ENCODE measurements at regions not wholly inside any gene's neighbourhood (a gene's known extent, or its start where the extent isn't known, plus 50 kb on each side); places are given as distances from the start of the nearest gene placed in this dataset.
"Not testable (repeated sequence)": the region's sequence is repeated elsewhere in the genome, so short reads cannot be mapped to it uniquely, and the experiment has no call there.

DNA sequence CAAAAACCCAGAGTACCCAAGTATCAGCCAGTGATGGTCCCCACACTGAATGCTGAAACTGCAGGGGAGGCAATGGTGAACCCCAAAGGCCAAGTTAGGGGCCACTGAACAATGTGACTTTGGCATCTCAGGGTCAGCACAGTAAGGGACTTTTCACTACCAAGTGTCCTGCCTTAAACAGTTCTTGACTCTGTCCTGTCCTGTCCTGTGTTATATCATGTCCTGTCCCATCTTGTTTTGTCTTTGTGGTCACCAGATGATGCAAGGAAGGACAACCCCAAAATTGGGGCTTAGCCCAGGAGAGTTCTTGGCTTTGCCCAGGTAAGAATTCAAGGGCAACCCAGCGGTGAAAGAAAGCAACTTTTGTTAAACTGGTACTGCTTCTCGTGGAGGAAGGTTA is 105.0 kb downstream of the PPIAL4A start:
- H3K4me3 ChIP-seq (ENCODE audit: low read depth, low read length); DNase-seq (ENCODE audit: low read depth): not testable (repeated sequence)

DNA sequence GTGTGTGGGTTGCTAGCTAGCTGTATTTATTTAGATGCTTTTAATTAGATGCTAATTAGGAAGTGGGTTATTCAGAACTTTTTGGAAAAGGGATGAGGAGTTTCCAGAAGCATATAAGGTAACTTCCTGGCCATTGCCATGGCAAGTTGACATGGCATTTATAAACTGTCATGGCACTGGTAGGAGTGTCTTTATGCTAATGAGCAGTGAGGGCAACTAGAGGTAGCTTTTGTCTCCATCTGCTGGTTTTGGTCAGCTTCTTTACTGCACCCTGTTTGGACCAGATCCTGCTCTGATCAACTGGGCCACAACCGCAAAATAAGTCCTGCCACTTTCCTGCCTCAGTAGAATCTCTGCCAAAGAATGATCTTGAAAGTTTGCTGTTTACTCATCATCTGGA is 105.5 kb downstream of the PPIAL4A start:
- DNase-seq (ENCODE audit: low read depth): peak; percentile 2
- H3K4me3 ChIP-seq (ENCODE audit: low read depth, low read length): not testable (repeated sequence)

DNA sequence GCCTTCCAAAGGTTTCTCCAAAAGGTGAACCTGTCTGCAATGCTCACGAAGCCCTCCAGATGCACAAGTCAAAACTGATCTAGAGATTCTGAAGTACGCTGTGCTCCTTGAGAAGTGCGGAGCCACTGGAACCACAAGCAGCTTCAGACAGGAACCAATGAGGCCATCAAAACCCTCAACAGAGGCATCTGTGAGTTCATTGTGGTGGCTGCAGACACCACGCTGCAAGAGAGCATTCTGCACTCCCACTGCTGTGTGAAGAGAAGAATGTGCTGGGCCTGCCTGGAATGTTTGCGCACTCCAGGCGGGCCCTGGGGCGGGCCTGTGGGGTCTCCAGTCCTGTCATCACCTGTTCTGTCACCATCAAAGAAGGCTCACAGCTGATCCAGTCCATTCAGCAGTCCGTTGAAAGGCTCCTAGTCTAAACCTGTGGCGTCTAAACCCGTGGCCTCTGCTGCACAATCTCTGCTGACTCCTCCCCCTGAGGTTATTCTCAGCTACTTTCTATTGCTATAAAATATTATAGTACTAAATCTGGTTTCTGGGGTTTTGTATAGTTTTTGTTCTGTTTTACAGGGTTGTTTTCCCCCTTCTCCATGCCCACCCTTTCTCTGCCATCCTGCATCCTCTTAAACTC is 111.6 kb downstream of the PPIAL4A start:
- not testable (repeated sequence) for H3K4me3 ChIP-seq (ENCODE audit: low read depth, low read length); DNase-seq (ENCODE audit: low read depth)

DNA sequence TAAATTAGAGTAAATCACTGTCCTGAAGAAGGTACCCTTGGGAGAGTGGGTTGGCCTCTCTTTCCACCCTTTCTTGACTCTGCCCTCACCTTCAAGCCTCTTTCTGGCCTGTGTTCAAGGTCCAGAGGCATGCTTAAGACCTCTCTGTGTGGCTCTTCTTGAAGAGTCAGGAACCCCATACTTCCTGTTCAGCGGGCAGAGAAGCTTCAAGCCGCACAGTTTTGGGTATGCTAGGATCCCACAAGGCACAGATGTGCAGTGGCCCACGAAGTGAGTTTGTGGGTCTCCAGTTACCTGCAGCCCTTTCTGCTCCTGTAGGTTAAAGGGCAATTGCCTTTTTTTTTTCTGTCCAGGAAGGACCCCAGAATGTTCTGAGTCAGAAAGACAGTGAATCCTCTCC is 113.7 kb downstream of the PPIAL4A start:
- DNase-seq (ENCODE audit: low read depth); H3K4me3 ChIP-seq (ENCODE audit: low read depth, low read length): not testable (repeated sequence)

DNA sequence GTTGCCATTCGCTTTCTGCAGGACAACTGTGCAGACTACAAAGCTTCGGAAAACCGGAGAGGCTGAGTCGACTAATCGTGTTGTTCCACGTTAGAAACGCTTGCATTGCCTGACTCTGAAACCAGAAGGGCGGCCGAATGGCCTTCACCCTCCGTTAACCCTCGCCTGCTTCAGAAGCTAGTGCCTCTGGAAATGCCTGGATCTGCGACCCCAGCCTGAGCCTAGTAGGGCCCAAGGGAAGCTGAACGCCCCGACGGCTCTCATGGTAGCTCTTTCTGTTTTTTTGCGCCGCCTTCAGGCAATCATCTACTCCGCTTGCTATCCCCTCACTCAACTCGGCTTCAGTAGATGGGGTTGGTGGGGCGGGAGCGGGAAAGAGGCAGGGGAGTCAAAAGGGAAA is 117.3 kb downstream of the PPIAL4A start:
- H3K4me3 ChIP-seq (ENCODE audit: low read depth, low read length): not testable (repeated sequence)

DNA sequence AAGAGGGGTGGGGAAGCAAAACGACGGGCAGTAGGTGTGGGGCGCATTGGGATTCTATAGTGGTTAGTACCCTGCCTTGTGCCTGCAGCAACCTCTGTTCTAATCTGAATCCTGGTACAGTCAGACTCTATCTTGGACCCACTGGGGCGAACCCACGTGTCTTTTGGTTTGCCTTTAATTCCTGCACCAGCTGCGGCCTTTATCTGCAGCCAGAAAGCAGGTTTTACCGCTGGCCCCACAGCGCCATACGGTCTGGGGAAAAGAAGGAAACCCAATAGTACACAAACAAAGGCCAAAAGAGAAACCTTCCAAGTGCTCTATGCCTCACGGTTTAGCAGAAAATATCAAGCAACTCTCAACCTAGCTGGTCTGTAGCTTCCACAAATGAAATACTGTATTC is 118.2 kb downstream of the PPIAL4A start:
- DNase-seq (ENCODE audit: low read depth); H3K4me3 ChIP-seq (ENCODE audit: low read depth, low read length): not testable (repeated sequence)

More for the DNA sequence above, 117.3 kb downstream of the PPIAL4A start:
- not testable (repeated sequence) for DNase-seq (ENCODE audit: low read depth)

DNA sequence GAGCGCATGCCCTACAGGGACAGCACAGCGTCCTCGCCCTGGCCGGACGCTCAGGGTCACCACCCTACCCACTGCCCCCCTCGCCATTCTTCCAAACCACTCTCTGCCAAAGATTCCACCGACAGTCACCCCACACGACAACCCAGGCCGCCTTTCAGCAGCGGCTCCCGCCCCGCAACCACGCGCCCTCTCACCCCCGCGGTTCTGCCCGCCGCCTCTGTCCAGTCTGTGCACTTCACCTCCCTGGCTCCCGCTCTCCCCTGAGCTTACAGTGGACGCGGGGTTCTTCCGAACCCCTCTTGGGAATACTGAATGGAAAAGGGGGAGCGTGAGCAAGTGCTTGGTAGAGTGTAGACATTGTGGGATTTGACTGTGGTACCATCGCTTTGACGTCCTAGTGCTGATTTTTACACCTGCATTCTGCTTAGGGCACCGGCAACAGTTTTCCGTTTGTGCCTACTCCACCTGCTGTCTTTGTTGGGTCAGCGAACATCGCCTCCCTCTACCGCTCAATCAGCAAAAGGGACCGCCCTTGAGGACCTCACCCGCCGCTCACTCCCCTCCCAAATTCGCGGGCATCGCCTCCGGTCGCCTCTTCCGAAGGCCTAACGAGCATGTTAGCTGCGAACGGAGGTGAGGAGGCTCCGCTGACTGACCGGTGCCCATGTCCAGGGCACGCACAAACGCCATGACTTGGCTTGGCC is 119.1 kb downstream of the PPIAL4A start:
- DNase-seq (ENCODE audit: low read depth); H3K4me3 ChIP-seq (ENCODE audit: low read depth, low read length): not testable (repeated sequence)

DNA sequence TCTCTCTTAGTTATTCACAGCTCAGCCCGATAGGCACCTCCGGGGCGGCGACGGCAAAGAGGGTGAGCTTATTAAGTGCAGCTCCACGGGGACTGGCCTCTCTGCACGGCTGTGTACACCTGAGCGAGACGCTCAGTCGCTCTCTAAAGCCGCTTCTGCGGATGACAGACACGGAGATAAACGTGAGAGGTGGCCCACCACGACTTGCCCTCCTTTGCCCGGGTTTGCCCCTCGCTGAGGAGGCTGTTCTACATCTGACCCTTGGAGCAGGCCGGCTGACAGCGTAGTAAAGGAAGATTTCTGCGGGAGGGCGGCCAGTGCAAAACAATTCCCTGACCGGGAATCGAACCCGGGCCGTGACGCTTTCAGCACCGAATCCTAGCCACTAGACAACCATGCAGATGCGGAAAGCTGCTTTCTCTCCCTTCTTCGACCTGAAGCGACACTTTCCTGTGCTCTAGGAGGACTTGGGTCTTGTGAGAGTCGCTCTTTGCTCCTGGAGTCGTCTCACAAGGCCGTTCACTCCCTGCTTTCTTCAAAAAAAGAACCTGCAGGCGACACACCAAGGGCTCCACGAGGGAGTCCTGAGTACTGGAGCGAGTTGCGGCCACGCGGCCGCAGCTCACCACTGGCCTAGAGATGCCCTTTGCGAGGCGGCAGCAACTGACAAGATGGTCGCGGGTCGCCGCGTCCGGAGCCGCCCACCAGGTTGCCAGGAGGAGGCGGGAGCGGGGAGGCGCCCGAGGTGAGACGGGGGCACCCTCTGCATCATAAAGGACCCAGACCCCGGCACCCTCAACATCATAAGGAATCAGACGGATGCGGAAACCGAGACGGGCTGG is 119.9 kb downstream of the PPIAL4A start:
- not testable (repeated sequence) for H3K4me3 ChIP-seq (ENCODE audit: low read depth, low read length)
- peak; percentile 19 for DNase-seq (ENCODE audit: low read depth)

DNA sequence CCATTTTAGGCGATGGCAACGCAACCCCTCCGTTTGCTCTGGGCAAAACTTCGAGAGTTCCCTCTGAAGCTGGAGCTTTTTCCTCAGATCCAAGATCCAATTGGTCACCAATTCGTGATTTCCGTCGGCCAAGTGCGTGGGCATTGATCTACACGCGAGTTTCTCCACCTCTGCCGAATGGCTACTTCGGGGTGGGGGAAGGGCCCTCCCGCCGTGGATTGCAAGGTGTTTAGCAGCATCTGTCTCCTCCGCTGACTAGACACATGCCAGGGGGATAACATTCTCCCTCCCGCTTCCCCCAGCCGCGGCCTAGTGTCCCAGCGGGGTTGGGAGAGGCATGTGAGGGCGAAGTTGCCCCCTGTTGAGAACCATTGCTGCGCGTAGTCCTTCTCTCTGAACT is 120.6 kb downstream of the PPIAL4A start:
- not testable (repeated sequence) for DNase-seq (ENCODE audit: low read depth)

DNA sequence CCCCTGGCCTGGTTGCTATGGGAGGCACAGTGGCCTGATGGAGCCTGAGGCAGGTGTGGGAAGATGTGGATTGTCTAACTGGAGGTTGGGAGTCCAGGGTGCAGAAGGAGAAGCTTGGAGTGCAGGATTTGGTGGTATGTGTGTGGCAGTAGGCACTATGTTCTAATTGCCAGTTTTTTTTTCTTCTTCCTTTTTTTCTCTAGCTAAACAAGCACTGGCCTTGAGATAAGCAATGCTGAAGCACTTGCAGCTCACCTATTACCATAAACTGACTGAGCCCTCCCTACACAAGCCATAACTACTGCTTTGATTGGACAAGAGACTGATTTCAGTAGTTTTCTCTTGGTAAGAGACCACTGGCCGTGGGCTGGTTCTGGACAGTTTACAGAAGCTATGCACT is 123.6 kb downstream of the PPIAL4A start:
- DNase-seq (ENCODE audit: low read depth); H3K4me3 ChIP-seq (ENCODE audit: low read depth, low read length): not testable (repeated sequence)

More for the DNA sequence above, 120.6 kb downstream of the PPIAL4A start:
- H3K4me3 ChIP-seq (ENCODE audit: low read depth, low read length): not testable (repeated sequence)

DNA sequence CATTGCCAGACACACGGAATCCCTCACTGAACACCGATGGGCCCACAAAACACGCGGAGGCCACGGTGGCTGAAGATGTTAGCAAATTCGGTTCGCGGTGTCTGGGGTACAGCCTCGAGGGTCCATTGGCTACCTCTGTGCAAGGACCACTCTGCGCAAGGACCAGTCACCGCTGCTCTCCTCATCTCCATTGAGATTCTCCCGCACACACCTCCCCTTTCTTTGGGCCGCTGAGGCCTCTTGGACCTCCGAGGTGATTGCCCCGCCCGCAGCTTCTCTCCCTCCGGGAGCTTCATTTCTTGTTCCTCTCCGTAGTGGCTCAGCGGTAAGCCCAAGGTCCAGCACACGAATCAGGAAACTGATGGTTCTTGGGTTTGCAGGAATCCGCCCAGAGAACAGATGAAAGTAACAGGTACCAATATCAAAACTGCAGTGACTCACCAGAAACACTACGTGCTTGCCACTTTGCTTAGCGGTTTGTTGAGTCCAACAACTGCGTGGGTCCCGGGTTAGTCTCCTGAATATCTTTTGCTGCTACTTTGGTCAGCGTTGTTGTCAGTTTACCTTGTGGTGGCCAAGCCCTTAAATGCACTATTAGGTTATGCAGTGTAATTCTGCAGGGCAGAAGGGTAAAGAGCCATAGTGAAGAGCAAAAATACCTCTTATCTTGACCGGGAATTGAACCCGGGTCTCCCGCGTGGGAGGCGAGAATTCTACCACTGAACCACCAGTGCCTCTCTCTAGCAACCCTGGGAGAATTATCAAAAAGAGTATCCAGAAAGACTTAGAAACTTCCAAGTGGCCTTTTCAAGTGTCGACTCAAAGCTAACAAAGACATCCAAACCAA is 126.8 kb downstream of the PPIAL4A start:
- not testable (repeated sequence) for H3K4me3 ChIP-seq (ENCODE audit: low read depth, low read length)
- peak; percentile 69 for DNase-seq (ENCODE audit: low read depth)

DNA sequence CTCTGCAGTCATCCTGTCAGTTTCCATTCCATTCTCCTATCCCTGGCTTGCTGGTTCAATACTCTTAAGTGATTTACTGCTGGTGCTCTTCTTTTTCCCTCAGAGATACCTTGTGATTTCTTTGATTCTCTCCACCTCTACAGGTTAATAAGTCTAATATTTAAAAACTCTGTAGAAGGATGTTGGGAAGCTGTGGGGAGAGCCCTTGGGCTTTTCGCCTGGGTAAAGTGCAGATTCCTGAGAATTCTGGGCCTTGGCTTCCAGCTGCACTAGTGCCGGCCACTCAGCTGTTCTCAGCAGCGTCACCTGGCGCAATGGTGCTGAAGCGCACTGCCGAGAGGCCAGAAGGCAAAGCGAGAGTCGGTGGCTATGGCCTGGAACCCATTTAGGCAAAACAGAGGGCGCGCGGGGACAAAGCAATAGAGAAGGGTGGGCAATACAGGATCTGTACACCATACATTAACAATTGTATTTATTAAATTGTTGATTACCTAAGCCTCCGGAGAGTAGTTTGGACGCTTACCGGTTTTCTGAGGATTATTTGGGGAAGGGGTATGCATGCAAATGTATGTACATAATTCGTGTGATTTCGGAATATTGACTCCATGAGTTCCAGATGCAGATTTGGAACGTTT is 130.3 kb downstream of the PPIAL4A start:
- not testable (repeated sequence) for H3K4me3 ChIP-seq (ENCODE audit: low read depth, low read length); DNase-seq (ENCODE audit: low read depth)

DNA sequence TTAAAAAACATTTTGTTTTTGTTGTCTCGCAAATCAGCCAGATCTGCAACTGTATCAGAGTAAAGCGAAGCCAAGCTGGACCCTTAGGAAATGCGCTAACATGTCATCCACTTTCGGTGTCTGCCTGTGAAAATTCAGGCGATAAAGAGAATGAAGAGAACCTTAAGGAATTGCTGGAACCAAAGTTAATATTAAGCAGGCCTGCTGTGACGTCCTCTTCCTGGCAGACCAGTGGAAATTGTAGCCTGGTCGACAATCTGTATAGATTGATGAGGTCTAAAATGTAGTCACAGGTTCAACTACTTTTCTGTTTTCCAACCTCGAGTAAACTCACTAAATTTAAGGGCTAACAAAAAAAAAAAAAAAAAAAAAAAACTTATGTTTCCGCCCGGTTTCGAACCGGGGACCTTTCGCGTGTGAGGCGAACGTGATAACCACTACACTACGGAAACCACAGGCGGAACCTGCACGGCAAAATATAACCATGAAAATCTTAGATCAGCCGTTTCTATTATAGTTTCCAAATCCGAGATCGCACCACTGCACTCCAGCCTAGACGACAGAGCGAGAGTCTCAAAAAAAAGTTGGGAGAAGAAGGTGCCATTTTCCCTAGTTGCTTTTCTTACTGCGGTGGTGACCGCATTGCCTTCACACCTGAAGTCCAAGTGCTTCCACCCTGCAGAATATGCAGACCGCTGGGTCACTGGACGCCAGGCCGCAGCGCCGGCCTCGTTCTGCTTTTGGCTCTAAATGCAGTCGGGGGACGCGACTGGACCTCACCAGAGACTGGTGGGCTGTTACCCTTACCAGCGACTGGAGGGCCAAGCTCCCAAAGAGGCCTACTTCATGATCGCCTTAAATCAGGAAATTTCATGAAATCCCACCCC is 131.0 kb downstream of the PPIAL4A start:
- peak; percentile 60 for DNase-seq (ENCODE audit: low read depth)
- not testable (repeated sequence) for H3K4me3 ChIP-seq (ENCODE audit: low read depth, low read length)

DNA sequence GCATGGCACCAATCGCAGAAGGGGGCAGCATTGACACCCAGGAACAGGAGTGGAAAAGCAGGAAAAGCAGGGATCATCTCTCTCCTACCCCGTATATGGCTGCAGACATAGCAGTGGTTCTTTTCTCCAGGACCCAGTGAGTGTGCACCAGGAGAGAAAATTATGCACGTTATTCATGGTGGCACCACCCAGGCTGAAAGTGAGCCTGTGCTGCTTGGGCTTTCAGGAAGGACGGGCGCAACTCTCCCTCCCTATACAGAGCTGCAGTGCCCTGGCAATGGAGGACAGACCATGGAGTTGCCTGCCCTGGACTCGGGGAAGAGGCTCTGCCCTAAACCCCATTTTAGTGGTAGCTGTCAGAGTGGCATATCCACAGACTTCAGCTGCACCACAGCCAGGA is 132.1 kb downstream of the PPIAL4A start:
- DNase-seq (ENCODE audit: low read depth); H3K4me3 ChIP-seq (ENCODE audit: low read depth, low read length): not testable (repeated sequence)

DNA sequence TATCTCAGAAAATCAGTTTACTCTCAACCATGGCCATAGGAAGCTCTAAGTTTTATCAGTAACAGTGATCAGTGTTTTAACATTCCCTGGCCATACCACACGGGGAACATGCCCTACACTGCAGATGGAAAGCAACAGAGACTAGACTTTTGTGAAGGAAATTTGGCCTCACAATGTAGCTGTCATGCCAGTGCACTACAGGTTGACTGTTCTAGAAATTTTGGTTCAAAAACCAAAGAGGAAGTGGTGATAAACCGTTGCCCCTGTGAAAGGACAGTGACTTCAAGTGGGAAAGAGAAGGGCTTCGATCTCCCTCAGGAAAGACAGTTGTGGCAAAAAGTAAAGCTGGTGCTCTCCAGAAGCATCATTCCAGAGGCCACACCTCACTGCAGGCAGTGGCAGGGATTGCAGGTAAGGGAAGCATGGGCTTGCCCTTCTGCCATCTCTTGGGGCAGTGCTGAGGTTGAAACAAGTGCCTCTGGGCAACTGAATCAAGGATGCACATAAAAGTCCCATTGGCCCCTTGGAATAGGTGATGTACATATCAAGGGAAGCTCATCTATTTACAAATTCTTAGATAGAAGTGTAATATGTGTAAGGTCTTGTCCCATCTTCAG is 143.4 kb downstream of the PPIAL4A start:
- not testable (repeated sequence) for DNase-seq (ENCODE audit: low read depth); H3K4me3 ChIP-seq (ENCODE audit: low read depth, low read length)

DNA sequence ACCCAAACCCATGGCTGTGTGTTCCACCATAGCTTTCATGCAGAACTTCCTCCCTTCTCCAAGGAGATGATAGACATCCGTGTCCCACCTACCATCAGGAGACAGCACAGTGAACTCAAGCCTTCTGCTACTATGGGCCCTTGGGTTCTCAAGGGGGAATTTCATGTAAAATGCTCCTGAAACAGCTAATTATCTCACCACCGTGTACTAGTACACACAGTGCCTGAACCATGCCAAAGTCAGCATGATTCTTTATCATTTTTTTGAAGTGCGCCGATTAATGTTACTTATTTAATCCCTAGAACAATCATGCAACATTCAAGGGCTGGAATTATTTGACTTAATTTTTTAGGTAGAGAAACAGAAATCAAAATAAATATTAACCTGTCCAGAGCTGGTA is 147.2 kb downstream of the PPIAL4A start:
- DNase-seq (ENCODE audit: low read depth); H3K4me3 ChIP-seq (ENCODE audit: low read depth, low read length): not testable (repeated sequence)

DNA sequence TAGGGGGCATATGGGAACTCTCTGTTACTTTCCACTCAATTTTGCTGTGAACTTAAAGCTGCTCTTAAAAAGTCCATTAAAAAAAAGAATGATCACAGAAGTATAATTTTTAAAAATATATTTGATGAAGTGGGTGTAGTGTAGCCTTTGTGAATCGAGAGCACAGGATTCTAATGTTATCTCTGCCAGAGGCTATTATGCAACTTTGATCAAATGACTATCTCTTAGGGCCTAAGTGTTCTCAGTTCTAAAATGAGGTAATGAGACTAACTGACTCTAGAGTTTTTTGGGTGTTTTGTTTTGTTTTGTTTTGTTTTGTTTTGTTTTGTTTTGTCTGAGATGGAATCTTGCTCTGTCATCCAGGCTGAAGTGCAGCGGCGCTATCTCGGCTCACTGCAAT is 143.2 kb downstream of the FAM72B start:
- not testable (repeated sequence) for DNase-seq (ENCODE audit: low read depth); H3K4me3 ChIP-seq (ENCODE audit: low read depth, low read length)

Measured in GM12865 (cell line).